ENCODE measurements at regions not wholly inside any gene's neighbourhood (a gene's known extent, or its start where the extent isn't known, plus 50 kb on each side); places are given as distances from the start of the nearest gene placed in this dataset.

- DNase-seq: no peak
Measured at GRCh38 chr2:181836583-181836982, 54.9 kb upstream of the ITPRID2 start.

DNA sequence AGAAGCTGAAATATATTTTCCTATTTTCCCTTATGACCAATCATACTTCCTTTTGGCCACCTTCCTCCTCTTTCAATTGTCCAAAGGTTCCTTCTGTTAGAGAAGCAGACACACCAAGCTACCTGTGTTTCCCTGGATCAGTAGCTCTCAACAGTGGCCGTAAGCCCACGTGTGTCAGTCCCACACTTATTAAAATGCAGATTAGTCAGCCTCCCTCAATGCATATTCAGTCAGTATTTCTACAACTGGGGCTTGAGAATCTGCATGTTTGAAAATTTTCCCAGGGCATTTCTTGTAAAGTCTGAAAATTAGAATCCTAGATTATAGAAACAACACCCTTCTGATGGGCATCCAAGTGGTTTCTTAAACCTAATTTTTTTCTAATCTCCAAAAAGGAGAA is 54.0 kb upstream of the ITPRID2 start:
- no peak for DNase-seq

DNA sequence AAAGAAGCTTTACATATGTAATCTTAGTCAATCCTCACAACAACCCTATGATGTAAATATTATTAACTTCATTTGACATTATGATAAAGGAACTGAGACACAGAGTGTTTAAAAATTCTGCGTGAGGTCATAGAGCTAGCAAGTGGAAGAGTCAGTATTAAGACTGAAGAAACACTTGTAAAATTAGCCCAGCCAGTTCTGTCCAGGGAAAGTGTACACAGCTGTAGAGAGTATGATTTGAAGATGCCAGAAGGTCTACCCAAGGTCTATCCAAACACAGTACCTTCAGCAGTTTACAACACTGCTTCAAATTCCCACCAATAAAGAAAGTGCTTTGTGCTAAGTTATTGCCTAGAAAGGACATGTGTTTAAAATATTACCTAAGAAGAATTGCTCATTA is 51.7 kb upstream of the ITPRID2 start:
- no peak for DNase-seq

- DNase-seq: no peak
Measured at GRCh38 chr2:181841079-181841478, 50.5 kb upstream of the ITPRID2 start.

All from inflammatory macrophage (primary cell).